HEK293 (cell line): ENCODE measurements at regions not wholly inside any gene's neighbourhood (a gene's known extent, or its start where the extent isn't known, plus 50 kb on each side); places are given as distances from the start of the nearest gene placed in this dataset.

Source experiments
- CTCF ChIA-PET: fragments of 350-600 bp; formaldehyde crosslinking; extraction: SDS; loops from one replicate; lab custom pipeline; 2021; ENCODE audit warnings: antibody characterized with exemption; lab: Yijun Ruan, JAX
- POLR2A ChIA-PET: fragments of 300-600 bp; formaldehyde crosslinking; extraction: SDS; loops from one replicate; lab custom pipeline; 2020; ENCODE audit warnings: antibody characterized with exemption, inconsistent platforms; lab: Yijun Ruan, JAX
- H3K27ac ChIP-seq: fragments of 200-500 bp; sonication (Bioruptor generic); 2 replicates; pipeline ENCODE4 v1.5.1; 2014; ENCODE audit warnings: low read depth, low read length, control low read depth, inconsistent platforms; ENCODE audit errors: extremely low read depth
- H3K36me3 ChIP-seq, 2 experiments: fragments of 200-500 bp in 1 of 2; sonication (Bioruptor generic) in 1 of 2; 1 replicate in 1 of 2; 2 replicates in 1 of 2; pipeline ENCODE4 v1.5.1; 2014 to 2017; ENCODE audit warnings: inconsistent platforms in 2 of 2, low read length in 2 of 2; ENCODE audit not compliant: control insufficient read depth in 2 of 2, insufficient read depth in 1 of 2
- H3K4me1 ChIP-seq: fragments of 200-500 bp; sonication (Bioruptor generic); 2 replicates; pipeline ENCODE4 v1.5.1; 2014; ENCODE audit warnings: mild to moderate bottlenecking, low read length, inconsistent platforms; ENCODE audit not compliant: control insufficient read depth, insufficient read depth
- H3K4me3 ChIP-seq: 2 replicates; pipeline ENCODE4 v1.5.1; 2011; ENCODE audit warnings: low read depth, mild to moderate bottlenecking, control low read depth, low read length, moderate library complexity
- H3K9me3 ChIP-seq: fragments of 200-500 bp; sonication (Bioruptor generic); 2 replicates; pipeline ENCODE4 v1.5.1; 2014; ENCODE audit warnings: low read depth, low read length, inconsistent platforms; ENCODE audit not compliant: control insufficient read depth, insufficient read depth
- GFI1B ChIP-seq: fragments of 450-650 bp; formaldehyde crosslinking; IDR thresholded peaks from 2 replicates; pipeline ENCODE4 v1.5.1; 2016; ENCODE audit warnings: missing biosample characterization, missing genetic modification characterization
- KLF7 ChIP-seq: fragments of 450-650 bp; formaldehyde crosslinking; IDR thresholded peaks from 2 replicates; pipeline ENCODE4 v1.5.1; 2016; ENCODE audit warnings: missing biosample characterization, missing genetic modification characterization, borderline replicate concordance
- SETDB1 ChIP-seq: IDR thresholded peaks from one replicate; pipeline ENCODE4 v1.6.1; 2017; ENCODE audit warnings: mild to moderate bottlenecking, low read length, moderate library complexity, mixed read lengths; ENCODE audit not compliant: insufficient read length
- YY2 ChIP-seq: fragments of 450-650 bp; formaldehyde crosslinking; IDR thresholded peaks from 2 replicates; pipeline ENCODE4 v1.5.1; 2016; ENCODE audit warnings: missing biosample characterization, missing genetic modification characterization
- ZBTB6 ChIP-seq: fragments of 450-650 bp; formaldehyde crosslinking; IDR thresholded peaks from 2 replicates; pipeline ENCODE4 v1.5.1; 2017; ENCODE audit warnings: missing biosample characterization, missing genetic modification characterization
- ZBTB7A ChIP-seq: fragments of 450-650 bp; formaldehyde crosslinking; IDR thresholded peaks from 2 replicates; pipeline ENCODE4 v1.5.1; 2016; ENCODE audit warnings: low read depth, missing biosample characterization, missing genetic modification characterization
- ZFP3 ChIP-seq: fragments of 450-650 bp; formaldehyde crosslinking; IDR thresholded peaks from 2 replicates; pipeline ENCODE4 v1.5.1; 2016; ENCODE audit warnings: low read depth, missing biosample characterization, missing genetic modification characterization
- ZFP69B ChIP-seq: fragments of 450-650 bp; formaldehyde crosslinking; IDR thresholded peaks from 2 replicates; pipeline ENCODE4 v1.5.1; 2016; ENCODE audit warnings: missing biosample characterization, missing genetic modification characterization
- ZNF132 ChIP-seq: fragments of 450-650 bp; formaldehyde crosslinking; IDR thresholded peaks from 2 replicates; pipeline ENCODE4 v1.5.1; 2017; ENCODE audit warnings: missing biosample characterization, missing genetic modification characterization, borderline replicate concordance
- ZNF169 ChIP-seq: fragments of 450-650 bp; formaldehyde crosslinking; IDR thresholded peaks from 2 replicates; pipeline ENCODE4 v1.5.1; 2016; ENCODE audit warnings: missing biosample characterization, missing genetic modification characterization
- ZNF423 ChIP-seq: fragments of 450-650 bp; formaldehyde crosslinking; IDR thresholded peaks from 2 replicates; pipeline ENCODE4 v1.5.1; 2016; ENCODE audit warnings: missing biosample characterization, missing genetic modification characterization
- ZNF433 ChIP-seq: fragments of 450-650 bp; formaldehyde crosslinking; IDR thresholded peaks from 2 replicates; pipeline ENCODE4 v1.5.1; 2016; ENCODE audit warnings: missing biosample characterization, missing genetic modification characterization, low read depth
- ZNF48 ChIP-seq: fragments of 450-650 bp; formaldehyde crosslinking; IDR thresholded peaks from 2 replicates; pipeline ENCODE4 v1.5.1; 2016; ENCODE audit warnings: missing biosample characterization, missing genetic modification characterization
- ZNF514 ChIP-seq: fragments of 450-650 bp; formaldehyde crosslinking; IDR thresholded peaks from 2 replicates; pipeline ENCODE4 v1.5.1; 2016; ENCODE audit warnings: missing biosample characterization, missing genetic modification characterization
- ZNF596 ChIP-seq: fragments of 450-650 bp; IDR thresholded peaks from 2 replicates; pipeline ENCODE4 v1.5.0; 2018; ENCODE audit warnings: missing biosample characterization, mild to moderate bottlenecking, missing genetic modification characterization, moderate library complexity
- ZNF610 ChIP-seq: fragments of 450-650 bp; formaldehyde crosslinking; IDR thresholded peaks from 2 replicates; pipeline ENCODE4 v1.5.1; 2016; ENCODE audit warnings: missing biosample characterization, missing genetic modification characterization, borderline replicate concordance
- ZNF626 ChIP-seq: fragments of 450-650 bp; sonication (Bioruptor Pico); formaldehyde crosslinking; IDR thresholded peaks from 2 replicates; pipeline ENCODE4 v1.5.1; 2018; ENCODE audit warnings: missing biosample characterization, missing genetic modification characterization, inconsistent platforms
- ZNF660 ChIP-seq: fragments of 450-650 bp; IDR thresholded peaks from 2 replicates; pipeline ENCODE4 v1.5.1; 2018; ENCODE audit warnings: missing biosample characterization, mild to moderate bottlenecking, missing genetic modification characterization
- ZNF776 ChIP-seq: fragments of 450-650 bp; formaldehyde crosslinking; IDR thresholded peaks from 2 replicates; pipeline ENCODE4 v1.5.0; 2017; ENCODE audit warnings: missing biosample characterization, missing genetic modification characterization, borderline replicate concordance
- TF ChIP-seq, protein P1 (sequence below): fragments of 450-650 bp; formaldehyde crosslinking; conservative IDR thresholded peaks from 2 replicates; pipeline ENCODE4 v1.5.1; 2016; ENCODE audit warnings: low read depth, missing biosample characterization, missing genetic modification characterization

DNA sequence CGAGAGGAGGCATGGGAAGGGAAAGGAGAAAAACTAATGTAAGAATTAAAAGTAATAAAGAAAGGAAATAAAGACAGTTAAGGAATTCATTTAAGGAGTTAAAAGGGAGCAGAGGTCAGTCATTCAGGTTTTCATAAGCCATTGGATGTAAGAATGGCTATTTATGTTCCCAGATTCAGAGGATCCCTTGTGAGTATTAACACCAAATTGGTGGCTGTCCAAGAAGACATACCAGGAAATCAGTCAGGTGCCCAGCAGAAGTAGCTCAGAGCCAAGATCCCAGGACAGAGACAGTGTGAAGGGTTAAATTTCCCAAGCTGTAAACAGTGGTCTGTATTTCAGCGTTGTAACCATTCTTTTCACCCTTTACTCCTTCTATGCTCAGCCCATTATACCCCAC lies 550.4 kb downstream of the BCL11A start:
- TF ChIP-seq ZBTB6 (tag by site-specific recombination), result no peak
- no peak for TF ChIP-seq ZNF776 (tag by site-specific recombination)
- TF ChIP-seq YY2 (tag by site-specific recombination), result no peak
- no peak for TF ChIP-seq KLF7 (tag by site-specific recombination)
- TF ChIP-seq ZNF610 (tag by site-specific recombination), result no peak
- no peak for TF ChIP-seq ZNF514
- TF ChIP-seq, protein P1, sequence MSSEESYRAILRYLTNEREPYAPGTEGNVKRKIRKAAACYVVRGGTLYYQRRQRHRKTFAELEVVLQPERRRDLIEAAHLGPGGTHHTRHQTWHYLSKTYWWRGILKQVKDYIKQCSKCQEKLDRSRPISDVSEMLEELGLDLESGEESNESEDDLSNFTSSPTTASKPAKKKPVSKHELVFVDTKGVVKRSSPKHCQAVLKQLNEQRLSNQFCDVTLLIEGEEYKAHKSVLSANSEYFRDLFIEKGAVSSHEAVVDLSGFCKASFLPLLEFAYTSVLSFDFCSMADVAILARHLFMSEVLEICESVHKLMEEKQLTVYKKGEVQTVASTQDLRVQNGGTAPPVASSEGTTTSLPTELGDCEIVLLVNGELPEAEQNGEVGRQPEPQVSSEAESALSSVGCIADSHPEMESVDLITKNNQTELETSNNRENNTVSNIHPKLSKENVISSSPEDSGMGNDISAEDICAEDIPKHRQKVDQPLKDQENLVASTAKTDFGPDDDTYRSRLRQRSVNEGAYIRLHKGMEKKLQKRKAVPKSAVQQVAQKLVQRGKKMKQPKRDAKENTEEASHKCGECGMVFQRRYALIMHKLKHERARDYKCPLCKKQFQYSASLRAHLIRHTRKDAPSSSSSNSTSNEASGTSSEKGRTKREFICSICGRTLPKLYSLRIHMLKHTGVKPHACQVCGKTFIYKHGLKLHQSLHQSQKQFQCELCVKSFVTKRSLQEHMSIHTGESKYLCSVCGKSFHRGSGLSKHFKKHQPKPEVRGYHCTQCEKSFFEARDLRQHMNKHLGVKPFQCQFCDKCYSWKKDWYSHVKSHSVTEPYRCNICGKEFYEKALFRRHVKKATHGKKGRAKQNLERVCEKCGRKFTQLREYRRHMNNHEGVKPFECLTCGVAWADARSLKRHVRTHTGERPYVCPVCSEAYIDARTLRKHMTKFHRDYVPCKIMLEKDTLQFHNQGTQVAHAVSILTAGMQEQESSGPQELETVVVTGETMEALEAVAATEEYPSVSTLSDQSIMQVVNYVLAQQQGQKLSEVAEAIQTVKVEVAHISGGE (tag by site-specific recombination), result no peak
- no peak for TF ChIP-seq ZNF433 (tag by site-specific recombination)
- TF ChIP-seq ZBTB7A (tag by site-specific recombination), result no peak
- no peak for TF ChIP-seq ZFP3 (tag by site-specific recombination)
- TF ChIP-seq ZNF626 (tag by site-specific recombination), result no peak
- TF ChIP-seq ZNF48 (tag by site-specific recombination), result no peak
- no peak for TF ChIP-seq ZFP69B (tag by site-specific recombination)
- no peak for TF ChIP-seq GFI1B (tag by site-specific recombination)
- H3K4me1 ChIP-seq, result no peaks in the 10 kb centered on the region
- no peaks in the 10 kb centered on the region for H3K36me3 ChIP-seq
- no peaks in the 10 kb centered on the region for H3K9me3 ChIP-seq
- CTCF ChIA-PET, result interaction anchor here (0.7 kb wide), 1 partner anchor 48 kb away, joined by 3 read pairs; no protein-coding TSS in a partner anchor
- POLR2A ChIA-PET, result no interaction called here
- no peak overlapping the region for H3K4me3 ChIP-seq
- H3K27ac ChIP-seq, result no peak overlapping the region

GRCh38 chr2:60002183-60002867 lies 551.1 kb downstream of the BCL11A start:
- Histone ChIP-seq H3K9me3 (no peaks in the 10 kb centered on the region), H3K4me1 (no peaks in the 10 kb centered on the region), H3K4me3 (no peak overlapping the region), H3K36me3 (no peaks in the 10 kb centered on the region), H3K27ac (no peak overlapping the region)
- POLR2A ChIA-PET, result no interaction called here
- TF ChIP-seq SETDB1 (no peak), ZNF132 (tag by site-specific recombination) (no peak), ZNF660 (tag by site-specific recombination) (no peak), ZNF423 (tag by site-specific recombination) (no peak), ZNF596 (tag by site-specific recombination) (no peak), ZNF169 (no peak)
- CTCF ChIA-PET, result interaction anchor here (0.7 kb wide), 1 partner anchor 49 kb away, joined by 3 read pairs; no protein-coding TSS in a partner anchor
